ENCODE measurements at regions not wholly inside any gene's neighbourhood (a gene's known extent, or its start where the extent isn't known, plus 50 kb on each side); places are given as distances from the start of the nearest gene placed in this dataset.

- no peak for TF ChIP-seq CTCF (IDR thresholded peaks at IDR 0.05)
- no peak for TF ChIP-seq POLR2A (IDR thresholded peaks at IDR 0.05)
Measured at GRCh38 chr17:34024386-34024785, 230.7 kb upstream of the CCL2 start.

Data from heart left ventricle (tissue), 13 donors.